ENCODE measurements at regions not wholly inside any gene's neighbourhood (a gene's known extent, or its start where the extent isn't known, plus 50 kb on each side); places are given as distances from the start of the nearest gene placed in this dataset.

DNA sequence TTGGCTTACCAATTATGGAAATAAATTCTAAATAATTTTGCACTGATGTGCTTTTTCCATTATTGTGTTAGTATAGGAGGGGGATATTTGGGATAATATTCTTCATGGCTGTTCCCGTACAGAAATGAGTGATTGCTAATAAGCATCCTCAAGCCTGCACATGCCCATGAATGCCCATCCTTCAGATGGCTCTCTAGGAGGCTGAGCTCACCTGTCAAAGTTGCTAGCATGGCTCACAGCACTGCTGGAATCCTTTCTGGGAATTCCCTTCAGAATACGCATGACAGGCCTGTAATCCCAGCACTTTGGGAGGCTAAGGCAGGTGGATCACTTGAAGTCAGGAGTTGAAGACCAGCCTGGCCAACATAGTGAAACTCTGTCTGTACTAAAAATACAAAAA lies 124.1 kb downstream of the NXNL2 start:
- H3K4me1 ChIP-seq (ENCODE audit: control insufficient read depth, insufficient read depth, low read length), result no peaks in the 10 kb centered on the region
- H3K27ac ChIP-seq (ENCODE audit: low read depth, low read length), result no peak overlapping the region
- H3K9me3 ChIP-seq (ENCODE audit: control insufficient read depth, insufficient read depth, low read length), result no peaks in the 10 kb centered on the region

GRCh38 chr9:88660611-88661010 lies 125.6 kb downstream of the NXNL2 start:
- Histone ChIP-seq H3K4me3 (ENCODE audit: low read depth, low read length) (no peak overlapping the region), H3K27ac (ENCODE audit: low read depth, low read length) (no peak overlapping the region), H3K4me1 (ENCODE audit: control insufficient read depth, insufficient read depth, low read length) (no peaks in the 10 kb centered on the region), H3K9ac (ENCODE audit: low read depth, low read length) (no peak overlapping the region), H3K36me3 (ENCODE audit: control insufficient read depth, insufficient read depth, low read length) (no peaks in the 10 kb centered on the region), H3K9me3 (ENCODE audit: control insufficient read depth, insufficient read depth, low read length) (no peaks in the 10 kb centered on the region), H3K27me3 (ENCODE audit: control insufficient read depth, insufficient read depth, low read length) (no peaks in the 10 kb centered on the region)

More for the DNA sequence above, 124.1 kb downstream of the NXNL2 start:
- no peaks in the 10 kb centered on the region for H3K36me3 ChIP-seq (ENCODE audit: control insufficient read depth, insufficient read depth, low read length)
- no peaks in the 10 kb centered on the region for H3K27me3 ChIP-seq (ENCODE audit: control insufficient read depth, insufficient read depth, low read length)
- H3K4me3 ChIP-seq (ENCODE audit: low read depth, low read length), result no peak overlapping the region
- no peak overlapping the region for H3K9ac ChIP-seq (ENCODE audit: low read depth, low read length)

DNA sequence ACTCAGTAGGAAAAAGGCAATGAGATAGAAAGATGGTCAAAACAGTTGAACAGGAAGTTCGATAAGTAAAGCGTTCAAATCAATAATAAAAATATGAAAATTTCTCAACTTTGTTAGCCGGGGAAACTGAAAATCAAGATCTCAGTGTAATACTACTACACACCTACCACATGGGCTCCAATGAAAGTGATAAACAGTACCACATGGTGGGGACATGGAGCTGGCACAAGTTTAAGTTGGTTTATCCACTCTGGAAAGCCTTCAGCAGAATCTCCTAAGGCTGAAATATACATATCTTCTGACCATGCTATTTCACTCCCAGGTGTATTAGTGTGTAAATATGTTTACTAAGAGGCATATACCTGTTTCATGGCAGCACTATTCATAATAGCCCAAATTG lies 126.8 kb downstream of the NXNL2 start:
- Histone ChIP-seq H3K9me3 (ENCODE audit: control insufficient read depth, insufficient read depth, low read length) (no peaks in the 10 kb centered on the region), H3K27ac (ENCODE audit: low read depth, low read length) (no peak overlapping the region), H3K36me3 (ENCODE audit: control insufficient read depth, insufficient read depth, low read length) (no peaks in the 10 kb centered on the region), H3K27me3 (ENCODE audit: control insufficient read depth, insufficient read depth, low read length) (no peaks in the 10 kb centered on the region), H3K9ac (ENCODE audit: low read depth, low read length) (no peak overlapping the region), H3K4me3 (ENCODE audit: low read depth, low read length) (no peak overlapping the region), H3K4me1 (ENCODE audit: control insufficient read depth, insufficient read depth, low read length) (no peaks in the 10 kb centered on the region)

- H3K9ac ChIP-seq (ENCODE audit: low read depth, low read length), result no peak overlapping the region
- H3K27ac ChIP-seq (ENCODE audit: low read depth, low read length), result no peak overlapping the region
Observed at GRCh38 chr9:88663771-88664419, 128.9 kb downstream of the NXNL2 start.

DNA sequence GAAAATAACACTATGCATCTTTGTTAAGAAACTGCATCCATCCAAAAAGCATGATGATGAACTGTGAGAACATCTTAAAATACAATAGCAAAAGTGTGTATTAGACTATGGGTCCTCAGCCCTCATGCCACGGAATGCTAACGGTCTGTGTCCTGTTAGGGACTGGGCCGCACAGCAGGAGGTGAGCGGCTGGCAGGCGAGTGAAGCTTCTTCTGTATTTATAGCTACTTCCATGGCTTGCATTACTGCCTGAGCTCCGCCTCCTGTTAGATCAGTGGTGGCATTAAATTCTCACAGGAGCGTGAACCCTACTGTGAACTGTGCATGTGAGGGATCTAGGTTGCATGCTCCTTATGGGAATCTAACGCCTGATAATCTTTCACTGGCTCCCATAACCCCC lies 129.8 kb downstream of the NXNL2 start:
- Histone ChIP-seq H3K36me3 (ENCODE audit: control insufficient read depth, insufficient read depth, low read length) (no peaks in the 10 kb centered on the region), H3K4me3 (ENCODE audit: low read depth, low read length) (no peak overlapping the region), H3K27ac (ENCODE audit: low read depth, low read length) (no peak overlapping the region), H3K27me3 (ENCODE audit: control insufficient read depth, insufficient read depth, low read length) (no peaks in the 10 kb centered on the region), H3K9ac (ENCODE audit: low read depth, low read length) (no peak overlapping the region), H3K9me3 (ENCODE audit: control insufficient read depth, insufficient read depth, low read length) (no peaks in the 10 kb centered on the region), H3K4me1 (ENCODE audit: control insufficient read depth, insufficient read depth, low read length) (no peaks in the 10 kb centered on the region)

More at GRCh38 chr9:88663771-88664419, 128.9 kb downstream of the NXNL2 start:
- no peaks in the 10 kb centered on the region for H3K27me3 ChIP-seq (ENCODE audit: control insufficient read depth, insufficient read depth, low read length)
- H3K9me3 ChIP-seq (ENCODE audit: control insufficient read depth, insufficient read depth, low read length), result no peaks in the 10 kb centered on the region
- no peaks in the 10 kb centered on the region for H3K4me1 ChIP-seq (ENCODE audit: control insufficient read depth, insufficient read depth, low read length)
- no peak overlapping the region for H3K4me3 ChIP-seq (ENCODE audit: low read depth, low read length)
- H3K36me3 ChIP-seq (ENCODE audit: control insufficient read depth, insufficient read depth, low read length), result no peaks in the 10 kb centered on the region

DNA sequence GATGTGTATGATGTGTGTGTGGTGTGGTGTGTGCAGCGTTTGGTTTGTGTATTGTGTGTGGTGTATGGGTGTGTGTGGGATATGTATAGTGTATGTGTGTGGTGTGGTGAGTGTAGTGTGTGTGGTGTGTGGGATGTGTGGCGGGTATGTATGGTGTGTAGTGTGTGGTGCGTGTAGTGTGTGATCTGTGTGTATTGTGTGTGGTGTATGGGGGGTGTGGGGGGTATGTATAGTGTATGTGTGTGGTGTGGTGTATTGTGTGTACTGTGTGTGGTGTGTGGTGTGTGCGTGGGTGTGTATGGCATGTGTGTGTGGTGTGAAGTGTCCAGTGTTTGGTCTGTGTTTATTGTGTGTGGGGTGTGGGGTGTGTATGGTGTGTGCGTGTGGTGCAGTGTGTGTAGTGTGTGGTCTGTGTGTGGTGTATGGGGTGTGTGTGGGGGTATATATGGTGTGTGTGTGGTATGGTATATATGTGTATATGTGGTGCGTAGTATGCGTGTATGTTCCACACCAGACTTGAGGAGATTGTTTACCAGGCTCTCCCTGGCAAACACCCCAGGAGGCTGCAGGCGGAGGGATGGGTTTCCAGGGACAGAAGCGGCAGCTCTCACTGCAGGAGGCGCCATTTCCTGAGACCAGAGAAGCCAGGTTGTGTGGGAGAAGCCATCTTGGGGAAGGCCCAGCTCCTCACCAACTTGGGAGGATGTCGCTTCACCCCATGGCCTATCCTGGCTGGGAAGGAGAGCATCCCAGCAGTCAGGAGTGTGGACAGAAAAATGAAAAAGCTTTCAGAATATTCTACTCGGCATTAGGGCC lies 138.1 kb downstream of the NXNL2 start:
- Histone ChIP-seq H3K27ac (ENCODE audit: low read depth, low read length) (no peak overlapping the region), H3K9me3 (ENCODE audit: control insufficient read depth, insufficient read depth, low read length) (no peaks in the 10 kb centered on the region), H3K36me3 (ENCODE audit: control insufficient read depth, insufficient read depth, low read length) (no peaks in the 10 kb centered on the region), H3K4me3 (ENCODE audit: low read depth, low read length) (no peak overlapping the region), H3K27me3 (ENCODE audit: control insufficient read depth, insufficient read depth, low read length) (no peaks in the 10 kb centered on the region), H3K4me1 (ENCODE audit: control insufficient read depth, insufficient read depth, low read length) (no peaks in the 10 kb centered on the region), H3K9ac (ENCODE audit: low read depth, low read length) (no peak overlapping the region)

- H3K9ac ChIP-seq (ENCODE audit: low read depth, low read length), result no peak overlapping the region
- no peaks in the 10 kb centered on the region for H3K36me3 ChIP-seq (ENCODE audit: control insufficient read depth, insufficient read depth, low read length)
- H3K27ac ChIP-seq (ENCODE audit: low read depth, low read length), result no peak overlapping the region
- H3K4me1 ChIP-seq (ENCODE audit: control insufficient read depth, insufficient read depth, low read length), result no peaks in the 10 kb centered on the region
- H3K27me3 ChIP-seq (ENCODE audit: control insufficient read depth, insufficient read depth, low read length), result no peaks in the 10 kb centered on the region
- H3K9me3 ChIP-seq (ENCODE audit: control insufficient read depth, insufficient read depth, low read length), result no peaks in the 10 kb centered on the region
- H3K4me3 ChIP-seq (ENCODE audit: low read depth, low read length), result no peak overlapping the region
Observed at GRCh38 chr9:88673886-88674285, 138.9 kb downstream of the NXNL2 start.

- H3K9ac ChIP-seq (ENCODE audit: low read depth, low read length), result no peak overlapping the region
- no peak overlapping the region for H3K4me3 ChIP-seq (ENCODE audit: low read depth, low read length)
- no peaks in the 10 kb centered on the region for H3K4me1 ChIP-seq (ENCODE audit: control insufficient read depth, insufficient read depth, low read length)
Observed at GRCh38 chr9:88676644-88677043, 141.7 kb downstream of the NXNL2 start.

DNA sequence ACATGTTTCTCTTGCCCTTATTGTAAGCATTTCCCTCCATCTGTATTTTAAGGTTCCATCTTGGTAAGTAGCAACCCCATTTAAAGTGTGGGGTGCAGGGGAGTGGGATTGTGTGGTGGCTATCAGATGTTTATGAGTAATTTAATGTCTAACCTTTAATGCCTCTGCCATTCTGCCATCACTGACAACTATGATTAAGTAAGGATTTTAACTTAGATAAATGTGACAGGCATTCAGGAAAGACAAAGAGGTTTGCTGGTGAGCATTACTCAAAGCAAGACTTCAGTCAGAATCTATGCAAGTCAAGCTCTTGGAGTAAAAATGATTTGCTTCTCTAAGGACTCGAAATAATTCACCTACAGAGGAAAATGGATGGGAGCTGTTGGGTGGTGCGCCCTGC lies 143.0 kb downstream of the NXNL2 start:
- H3K27me3 ChIP-seq (ENCODE audit: control insufficient read depth, insufficient read depth, low read length), result no peaks in the 10 kb centered on the region
- no peak overlapping the region for H3K27ac ChIP-seq (ENCODE audit: low read depth, low read length)
- no peaks in the 10 kb centered on the region for H3K4me1 ChIP-seq (ENCODE audit: control insufficient read depth, insufficient read depth, low read length)
- H3K9me3 ChIP-seq (ENCODE audit: control insufficient read depth, insufficient read depth, low read length), result no peaks in the 10 kb centered on the region
- no peaks in the 10 kb centered on the region for H3K36me3 ChIP-seq (ENCODE audit: control insufficient read depth, insufficient read depth, low read length)
- H3K9ac ChIP-seq (ENCODE audit: low read depth, low read length), result no peak overlapping the region
- no peak overlapping the region for H3K4me3 ChIP-seq (ENCODE audit: low read depth, low read length)

More at GRCh38 chr9:88676644-88677043, 141.7 kb downstream of the NXNL2 start:
- no peaks in the 10 kb centered on the region for H3K36me3 ChIP-seq (ENCODE audit: control insufficient read depth, insufficient read depth, low read length)
- H3K27ac ChIP-seq (ENCODE audit: low read depth, low read length), result no peak overlapping the region
- H3K9me3 ChIP-seq (ENCODE audit: control insufficient read depth, insufficient read depth, low read length), result no peaks in the 10 kb centered on the region
- H3K27me3 ChIP-seq (ENCODE audit: control insufficient read depth, insufficient read depth, low read length), result no peaks in the 10 kb centered on the region

DNA sequence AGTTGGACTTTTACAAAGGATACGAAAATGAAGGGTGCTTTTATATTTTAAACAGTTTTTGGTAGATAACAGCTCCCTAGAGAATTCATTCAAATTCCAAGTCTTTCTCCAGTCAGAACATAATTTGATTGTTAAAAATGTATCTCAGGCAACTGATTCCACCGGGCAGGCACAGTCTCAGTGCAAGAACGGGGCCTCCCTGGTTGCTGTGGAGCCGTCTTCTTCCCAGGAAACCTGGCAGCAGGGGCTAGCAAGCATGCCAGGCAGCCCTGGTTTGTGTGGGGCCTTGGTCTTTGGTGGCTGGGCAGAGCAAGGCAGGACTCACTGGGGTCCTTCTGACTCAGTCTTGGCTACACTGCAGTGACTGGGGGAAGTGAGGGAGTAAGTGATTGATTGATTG lies 143.5 kb downstream of the NXNL2 start:
- H3K4me1 ChIP-seq (ENCODE audit: control insufficient read depth, insufficient read depth, low read length), result no peaks in the 10 kb centered on the region
- no peak overlapping the region for H3K27ac ChIP-seq (ENCODE audit: low read depth, low read length)
- H3K9me3 ChIP-seq (ENCODE audit: control insufficient read depth, insufficient read depth, low read length), result no peaks in the 10 kb centered on the region
- no peaks in the 10 kb centered on the region for H3K27me3 ChIP-seq (ENCODE audit: control insufficient read depth, insufficient read depth, low read length)
- no peaks in the 10 kb centered on the region for H3K36me3 ChIP-seq (ENCODE audit: control insufficient read depth, insufficient read depth, low read length)
- no peak overlapping the region for H3K4me3 ChIP-seq (ENCODE audit: low read depth, low read length)
- H3K9ac ChIP-seq (ENCODE audit: low read depth, low read length), result no peak overlapping the region

- no peaks in the 10 kb centered on the region for H3K4me1 ChIP-seq (ENCODE audit: control insufficient read depth, insufficient read depth, low read length)
Observed at GRCh38 chr9:88680041-88680440, 145.1 kb downstream of the NXNL2 start.

More at GRCh38 chr9:88680041-88680440, 145.1 kb downstream of the NXNL2 start:
- Histone ChIP-seq H3K9me3 (ENCODE audit: control insufficient read depth, insufficient read depth, low read length) (no peaks in the 10 kb centered on the region), H3K27ac (ENCODE audit: low read depth, low read length) (no peak overlapping the region), H3K4me3 (ENCODE audit: low read depth, low read length) (no peak overlapping the region), H3K36me3 (ENCODE audit: control insufficient read depth, insufficient read depth, low read length) (no peaks in the 10 kb centered on the region), H3K27me3 (ENCODE audit: control insufficient read depth, insufficient read depth, low read length) (no peaks in the 10 kb centered on the region), H3K9ac (ENCODE audit: low read depth, low read length) (no peak overlapping the region)
